ENCODE measurements at regions not wholly inside any gene's neighbourhood (a gene's known extent, or its start where the extent isn't known, plus 50 kb on each side); places are given as distances from the start of the nearest gene placed in this dataset.

DNA sequence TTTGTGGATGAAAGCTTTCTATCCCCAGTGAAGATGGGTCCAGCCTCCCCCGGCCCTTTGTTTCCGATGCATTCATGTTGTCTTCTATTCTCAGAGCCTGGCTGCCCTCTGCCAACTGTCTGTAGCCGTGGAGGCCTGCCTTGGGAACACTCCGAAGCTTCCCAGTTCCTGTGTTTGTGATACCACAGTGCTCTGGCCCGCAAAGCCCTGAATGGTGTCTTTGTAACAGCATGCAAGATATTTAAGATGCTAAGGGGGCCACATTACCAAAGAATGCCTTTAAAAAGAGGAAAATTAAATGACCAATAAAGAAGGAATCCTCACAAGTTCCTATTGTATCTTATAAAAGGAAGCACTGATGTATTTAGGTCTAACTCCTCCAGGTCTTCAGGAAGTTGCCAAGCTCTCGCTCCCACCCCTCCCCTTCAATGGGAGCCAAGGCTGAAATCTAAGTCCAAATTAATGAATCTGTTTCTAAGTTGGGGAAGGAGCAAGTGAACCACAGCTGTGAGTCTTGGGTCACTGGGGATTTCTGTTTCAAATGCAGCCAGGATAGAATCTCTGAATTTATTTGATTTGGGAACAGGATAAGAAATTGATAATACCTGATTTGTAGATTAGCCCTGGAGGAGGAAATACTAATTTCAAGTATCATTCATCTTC lies 596.1 kb downstream of the QKI start:
- TF ChIP-seq CTCF (IDR thresholded peaks at IDR 0.05 in 2 of 3, conservative IDR thresholded peaks at IDR 0.05 in 1 of 3; ENCODE audit: insufficient read depth in 2 of 3, low read depth in 1 of 3, low read length in 3 of 3) = no peak
- TF ChIP-seq FIP1L1 (IDR thresholded peaks at IDR 0.05; ENCODE audit: low read depth, low read length, poor library complexity, severe bottlenecking) = no peak
- TF ChIP-seq GATA2 (CRISPR knock-in tag; IDR thresholded peaks at IDR 0.05) = no peak
- TF ChIP-seq CEBPB (tag; IDR thresholded peaks at IDR 0.05) = no peak
- TF ChIP-seq EZH2 (IDR thresholded peaks at IDR 0.05; ENCODE audit: borderline replicate concordance, low read depth, low read length) = no peak
- TF ChIP-seq RB1 (IDR thresholded peaks at IDR 0.05; ENCODE audit: low read depth) = no peak
- TF ChIP-seq ZC3H4 (CRISPR knock-in tag; IDR thresholded peaks at IDR 0.05; ENCODE audit: borderline replicate concordance) = no peak
- TF ChIP-seq ZNF780A (CRISPR knock-in tag; IDR thresholded peaks at IDR 0.05) = no peak
- TF ChIP-seq ARHGAP35 (IDR thresholded peaks at IDR 0.05; ENCODE audit: partially characterized antibody) = no peak
- no peak for TF ChIP-seq ZSCAN29 (IDR thresholded peaks at IDR 0.05)

Data from K562 (cell line).